ENCODE measurements at regions not wholly inside any gene's neighbourhood (a gene's known extent, or its start where the extent isn't known, plus 50 kb on each side); places are given as distances from the start of the nearest gene placed in this dataset.

DNA sequence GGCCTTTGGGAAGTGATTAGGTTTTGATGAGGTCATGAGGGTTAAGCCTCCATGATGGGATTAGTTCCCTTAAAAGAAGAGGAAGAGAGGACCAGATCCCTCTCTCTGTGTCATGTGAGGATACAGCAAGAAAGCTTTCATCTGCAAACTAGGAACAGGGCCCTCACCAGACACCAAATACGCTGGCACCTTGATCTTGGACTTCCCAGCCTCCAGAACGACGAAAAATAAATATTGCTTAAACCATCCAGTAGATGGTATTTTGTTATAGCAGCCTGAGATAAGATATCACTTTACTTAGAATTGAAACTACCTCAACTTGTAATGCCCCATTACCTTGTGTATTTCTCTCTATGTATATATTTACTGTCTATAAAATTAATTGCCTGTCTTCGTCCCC is 65.4 kb upstream of the NNAT start:
- TF ChIP-seq, protein P1, sequence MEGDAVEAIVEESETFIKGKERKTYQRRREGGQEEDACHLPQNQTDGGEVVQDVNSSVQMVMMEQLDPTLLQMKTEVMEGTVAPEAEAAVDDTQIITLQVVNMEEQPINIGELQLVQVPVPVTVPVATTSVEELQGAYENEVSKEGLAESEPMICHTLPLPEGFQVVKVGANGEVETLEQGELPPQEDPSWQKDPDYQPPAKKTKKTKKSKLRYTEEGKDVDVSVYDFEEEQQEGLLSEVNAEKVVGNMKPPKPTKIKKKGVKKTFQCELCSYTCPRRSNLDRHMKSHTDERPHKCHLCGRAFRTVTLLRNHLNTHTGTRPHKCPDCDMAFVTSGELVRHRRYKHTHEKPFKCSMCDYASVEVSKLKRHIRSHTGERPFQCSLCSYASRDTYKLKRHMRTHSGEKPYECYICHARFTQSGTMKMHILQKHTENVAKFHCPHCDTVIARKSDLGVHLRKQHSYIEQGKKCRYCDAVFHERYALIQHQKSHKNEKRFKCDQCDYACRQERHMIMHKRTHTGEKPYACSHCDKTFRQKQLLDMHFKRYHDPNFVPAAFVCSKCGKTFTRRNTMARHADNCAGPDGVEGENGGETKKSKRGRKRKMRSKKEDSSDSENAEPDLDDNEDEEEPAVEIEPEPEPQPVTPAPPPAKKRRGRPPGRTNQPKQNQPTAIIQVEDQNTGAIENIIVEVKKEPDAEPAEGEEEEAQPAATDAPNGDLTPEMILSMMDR (IDR thresholded peaks at IDR 0.05; ENCODE audit: low read depth, low read length) = no peak
- H3K4me3 ChIP-seq (replicated peaks in 1 of 2; ENCODE audit: low read depth in 2 of 2, low read length in 2 of 2) = no peak overlapping the region
- DNase-seq (ENCODE audit: low read depth in 2 of 2) = no peak

DNA sequence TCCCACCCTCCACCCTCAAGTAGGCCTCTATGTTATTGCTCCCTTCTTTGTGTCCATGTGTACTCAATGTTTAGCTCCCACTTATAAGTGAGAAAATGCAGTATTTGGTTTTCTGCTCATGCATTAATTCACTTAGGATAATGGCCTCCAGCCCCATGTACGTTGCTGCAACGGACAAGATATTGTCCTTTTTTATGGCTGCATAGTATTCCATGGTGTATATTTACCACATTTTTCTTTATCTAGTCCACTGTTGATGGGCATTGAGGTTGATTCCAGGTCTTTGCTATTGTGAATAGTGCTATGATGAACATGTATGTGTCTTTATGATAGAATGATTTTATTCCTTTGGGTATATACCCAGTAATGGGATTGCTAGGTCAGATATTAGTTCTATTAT is 64.1 kb upstream of the NNAT start:
- TF ChIP-seq, protein P1 (IDR thresholded peaks at IDR 0.05; ENCODE audit: low read depth, low read length) = no peak
- no peak for DNase-seq (ENCODE audit: low read depth in 2 of 2)
- no peak overlapping the region for H3K4me3 ChIP-seq (replicated peaks in 1 of 2; ENCODE audit: low read depth in 2 of 2, low read length in 2 of 2)

DNA sequence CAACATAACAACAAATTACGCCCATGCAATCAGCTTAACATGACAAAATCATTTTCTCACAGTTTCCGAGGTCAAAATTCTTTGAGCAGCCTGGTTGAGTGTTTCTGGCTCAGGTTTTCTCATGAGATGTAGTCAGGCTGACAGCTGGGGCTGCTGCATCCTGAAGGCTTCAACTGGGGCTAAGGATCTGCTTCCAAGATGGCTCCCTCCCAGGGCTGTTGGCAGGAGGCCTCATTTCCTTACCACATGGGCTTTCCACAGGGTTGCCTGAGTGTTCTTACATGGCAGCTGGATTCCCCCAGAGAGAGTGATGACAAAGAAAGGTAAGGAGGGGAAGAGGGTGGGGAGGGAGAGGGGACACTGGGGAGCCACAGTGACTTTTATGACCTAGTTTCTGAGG is 63.1 kb upstream of the NNAT start:
- H3K4me3 ChIP-seq (replicated peaks in 1 of 2; ENCODE audit: low read depth in 2 of 2, low read length in 2 of 2) = no peak overlapping the region
- TF ChIP-seq, protein P1 (IDR thresholded peaks at IDR 0.05; ENCODE audit: low read depth, low read length) = no peak
- peak in 1 of 2 donors; percentile 5 for DNase-seq (ENCODE audit: low read depth in 2 of 2)

DNA sequence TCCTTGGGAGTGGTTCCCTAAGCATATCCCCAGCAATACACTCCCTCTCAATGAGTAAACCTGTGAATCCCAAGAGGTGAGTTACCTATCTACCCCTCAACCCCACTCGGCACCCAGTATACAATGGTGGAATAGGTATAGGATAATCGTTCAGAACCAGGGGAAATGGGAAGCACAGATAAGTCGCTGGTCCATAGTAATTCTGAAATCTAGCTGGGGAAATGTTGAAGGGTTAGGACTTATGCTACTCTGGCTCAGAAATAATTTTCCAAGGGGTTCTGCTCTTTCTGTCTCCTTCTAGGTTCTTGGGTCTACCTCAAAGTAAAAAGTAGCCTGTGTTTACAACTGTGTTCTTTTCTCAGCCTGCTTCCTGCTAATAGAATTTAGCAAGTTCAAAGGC is 62.3 kb upstream of the NNAT start:
- no peak for DNase-seq (ENCODE audit: low read depth in 2 of 2)
- TF ChIP-seq, protein P1 (IDR thresholded peaks at IDR 0.05; ENCODE audit: low read depth, low read length) = no peak
- no peak overlapping the region for H3K4me3 ChIP-seq (replicated peaks in 1 of 2; ENCODE audit: low read depth in 2 of 2, low read length in 2 of 2)

DNA sequence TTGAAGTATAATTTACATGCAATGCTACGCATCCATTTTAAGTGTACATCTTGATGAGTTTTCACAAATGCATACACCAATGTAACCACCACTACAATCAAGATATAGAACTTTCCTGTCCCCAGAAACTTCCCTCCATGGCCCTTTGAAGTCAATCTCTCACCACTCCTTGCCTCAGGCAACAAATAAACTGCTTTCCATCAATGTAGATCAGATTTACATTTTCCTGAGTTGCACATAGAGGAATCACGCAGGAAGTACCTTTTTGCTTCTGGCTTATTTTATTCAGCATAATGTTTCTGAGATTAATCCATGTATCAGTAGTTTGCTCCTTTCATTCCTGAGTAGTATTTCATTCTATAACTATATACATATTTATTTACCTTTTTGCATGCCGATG is 59.6 kb upstream of the NNAT start:
- no peak overlapping the region for H3K4me3 ChIP-seq (replicated peaks in 1 of 2; ENCODE audit: low read depth in 2 of 2, low read length in 2 of 2)
- TF ChIP-seq, protein P1 (IDR thresholded peaks at IDR 0.05; ENCODE audit: low read depth, low read length) = no peak
- DNase-seq (ENCODE audit: low read depth in 2 of 2) = no peak

DNA sequence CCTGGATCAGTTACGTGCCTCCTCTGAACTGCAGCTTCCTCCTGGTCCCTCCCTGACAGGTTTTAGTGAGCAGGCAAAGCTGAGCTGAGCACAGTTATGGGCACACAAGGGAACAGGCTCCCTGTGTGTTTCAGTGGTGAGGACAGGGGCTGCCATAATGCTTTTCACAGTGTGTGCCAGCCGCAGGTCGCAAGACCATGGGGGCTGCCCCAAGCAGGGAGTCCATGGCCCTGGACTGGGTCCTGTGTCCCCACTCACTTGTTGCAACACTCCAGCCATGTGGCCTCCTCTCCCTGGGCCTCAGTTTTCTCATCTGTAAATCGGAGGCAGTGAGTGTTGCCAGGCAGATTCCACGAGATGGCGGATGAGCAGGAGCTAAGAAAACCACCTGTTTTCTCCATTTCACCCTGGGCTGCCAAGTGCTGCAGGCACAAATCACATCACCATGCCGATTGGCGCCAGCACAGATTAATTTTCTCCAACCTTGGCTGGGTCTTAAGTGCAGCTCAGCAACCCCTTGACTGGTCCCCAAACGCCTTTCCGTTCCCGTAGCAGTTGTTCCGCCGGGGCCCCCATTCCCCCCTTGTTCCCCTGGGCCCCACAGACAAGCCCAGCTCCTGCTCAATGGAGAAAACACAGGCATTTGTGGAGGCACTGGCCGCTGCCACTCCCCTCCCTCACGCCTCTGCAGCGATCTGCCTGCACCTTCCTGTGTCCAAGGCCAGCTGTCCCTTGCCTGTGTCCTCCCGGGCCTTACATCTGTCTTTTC is 57.1 kb upstream of the NNAT start:
- no peak overlapping the region for H3K4me3 ChIP-seq (replicated peaks in 1 of 2; ENCODE audit: low read depth in 2 of 2, low read length in 2 of 2)
- no peak for DNase-seq (ENCODE audit: low read depth in 2 of 2)
- TF ChIP-seq, protein P1 (IDR thresholded peaks at IDR 0.05; ENCODE audit: low read depth, low read length) = no peak

DNA sequence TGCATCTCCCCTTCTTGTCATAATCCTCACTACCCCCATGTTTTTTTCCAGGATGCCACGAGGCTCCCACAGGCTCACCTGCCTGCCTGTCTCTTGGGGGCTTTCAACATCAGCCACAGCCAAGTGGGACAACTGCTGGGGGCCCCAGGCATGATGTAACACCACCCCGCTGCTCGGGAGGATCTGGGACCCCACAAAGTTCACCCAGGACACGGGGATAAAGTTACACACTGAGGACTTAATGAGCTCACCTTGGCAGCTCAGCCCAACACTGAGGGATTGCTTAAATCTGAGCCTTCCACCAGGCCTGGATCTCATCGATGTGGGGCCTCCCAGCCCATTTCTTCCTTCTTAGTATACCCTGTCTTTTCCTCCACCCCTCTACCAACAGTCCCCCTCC is 56.4 kb upstream of the NNAT start:
- TF ChIP-seq, protein P1 (IDR thresholded peaks at IDR 0.05; ENCODE audit: low read depth, low read length) = no peak
- H3K4me3 ChIP-seq (replicated peaks in 1 of 2; ENCODE audit: low read depth in 2 of 2, low read length in 2 of 2) = no peak overlapping the region
- no peak for DNase-seq (ENCODE audit: low read depth in 2 of 2)
